PC-3 (cell line): ENCODE measurements at regions not wholly inside any gene's neighbourhood (a gene's known extent, or its start where the extent isn't known, plus 50 kb on each side); places are given as distances from the start of the nearest gene placed in this dataset.

ENCODE experiments used
- CTCF ChIP-seq: fragments of 300-600 bp; sonication (generic); conservative IDR thresholded peaks from 2 replicates; pipeline ENCODE4 v1.5.1; 2017; ENCODE audit warnings: antibody characterized with exemption, low read depth, mild to moderate bottlenecking, low read length
- EZH2 ChIP-seq: fragments of 300-600 bp; sonication (generic); IDR thresholded peaks from one replicate; pipeline ENCODE4 v1.6.1; 2017; ENCODE audit warnings: antibody characterized with exemption, mild to moderate bottlenecking, low read length; ENCODE audit not compliant: unreplicated experiment

GRCh38 chr2:217563565-217563964 lies 439.2 kb downstream of the TNS1 start:
- TF ChIP-seq CTCF (no peak), EZH2 (no peak)
